GM13976 (cell line): ENCODE measurements at regions not wholly inside any gene's neighbourhood (a gene's known extent, or its start where the extent isn't known, plus 50 kb on each side); places are given as distances from the start of the nearest gene placed in this dataset.

Source experiments
- DNase-seq: peaks from one replicate; pipeline ENCODE4 v3.0.0; 2012; ENCODE audit warnings: low spot score
- in situ Hi-C: fragments of 300-500 bp; cut with MboI; formaldehyde crosslinking; loops from one replicate; pipeline ENCODE4 v1.12.0; 2022; ENCODE audit warnings: low sequenced_read_pairs, mixed read lengths, inconsistent platforms; ENCODE audit not compliant: unreplicated experiment
- TF ChIP-seq, protein P1 (sequence below): IDR thresholded peaks from 2 replicates; pipeline ENCODE4 v1.5.1; 2012; ENCODE audit warnings: borderline replicate concordance, mild to moderate bottlenecking; ENCODE audit not compliant: insufficient read depth; ENCODE audit errors: extremely low read depth, missing control alignments, control extremely low read depth

- in situ Hi-C loops: no loop called here
- TF ChIP-seq, protein P1, sequence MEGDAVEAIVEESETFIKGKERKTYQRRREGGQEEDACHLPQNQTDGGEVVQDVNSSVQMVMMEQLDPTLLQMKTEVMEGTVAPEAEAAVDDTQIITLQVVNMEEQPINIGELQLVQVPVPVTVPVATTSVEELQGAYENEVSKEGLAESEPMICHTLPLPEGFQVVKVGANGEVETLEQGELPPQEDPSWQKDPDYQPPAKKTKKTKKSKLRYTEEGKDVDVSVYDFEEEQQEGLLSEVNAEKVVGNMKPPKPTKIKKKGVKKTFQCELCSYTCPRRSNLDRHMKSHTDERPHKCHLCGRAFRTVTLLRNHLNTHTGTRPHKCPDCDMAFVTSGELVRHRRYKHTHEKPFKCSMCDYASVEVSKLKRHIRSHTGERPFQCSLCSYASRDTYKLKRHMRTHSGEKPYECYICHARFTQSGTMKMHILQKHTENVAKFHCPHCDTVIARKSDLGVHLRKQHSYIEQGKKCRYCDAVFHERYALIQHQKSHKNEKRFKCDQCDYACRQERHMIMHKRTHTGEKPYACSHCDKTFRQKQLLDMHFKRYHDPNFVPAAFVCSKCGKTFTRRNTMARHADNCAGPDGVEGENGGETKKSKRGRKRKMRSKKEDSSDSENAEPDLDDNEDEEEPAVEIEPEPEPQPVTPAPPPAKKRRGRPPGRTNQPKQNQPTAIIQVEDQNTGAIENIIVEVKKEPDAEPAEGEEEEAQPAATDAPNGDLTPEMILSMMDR: no peak
- DNase-seq: no peak
Observed at GRCh38 chr2:23250371-23250770, 134.6 kb upstream of the KLHL29 start.

DNA sequence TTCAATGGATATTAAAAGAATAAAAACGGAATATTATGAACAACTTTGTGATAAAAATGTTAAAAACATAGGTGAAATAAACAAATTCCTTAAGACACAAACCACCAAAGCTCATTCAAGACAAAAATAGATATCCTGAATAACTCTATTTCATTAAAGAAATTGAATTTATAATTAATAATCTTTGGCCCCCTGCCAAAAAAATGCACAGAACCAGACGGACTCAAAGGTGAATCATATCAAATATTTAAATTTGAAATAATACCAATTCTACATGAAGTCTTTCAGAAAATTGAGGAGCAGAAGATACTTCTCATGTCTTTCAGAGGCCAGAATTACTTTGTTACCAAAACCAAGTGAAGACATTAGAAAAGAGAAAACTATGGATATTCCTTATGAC lies 128.3 kb upstream of the KLHL29 start:
- in situ Hi-C loops: no loop called here
- TF ChIP-seq, protein P1: no peak
- DNase-seq: no peak

GRCh38 chr2:23260621-23261020 lies 124.4 kb upstream of the KLHL29 start:
- TF ChIP-seq, protein P1: no peak
- in situ Hi-C loops: no loop called here
- DNase-seq: no peak

DNA sequence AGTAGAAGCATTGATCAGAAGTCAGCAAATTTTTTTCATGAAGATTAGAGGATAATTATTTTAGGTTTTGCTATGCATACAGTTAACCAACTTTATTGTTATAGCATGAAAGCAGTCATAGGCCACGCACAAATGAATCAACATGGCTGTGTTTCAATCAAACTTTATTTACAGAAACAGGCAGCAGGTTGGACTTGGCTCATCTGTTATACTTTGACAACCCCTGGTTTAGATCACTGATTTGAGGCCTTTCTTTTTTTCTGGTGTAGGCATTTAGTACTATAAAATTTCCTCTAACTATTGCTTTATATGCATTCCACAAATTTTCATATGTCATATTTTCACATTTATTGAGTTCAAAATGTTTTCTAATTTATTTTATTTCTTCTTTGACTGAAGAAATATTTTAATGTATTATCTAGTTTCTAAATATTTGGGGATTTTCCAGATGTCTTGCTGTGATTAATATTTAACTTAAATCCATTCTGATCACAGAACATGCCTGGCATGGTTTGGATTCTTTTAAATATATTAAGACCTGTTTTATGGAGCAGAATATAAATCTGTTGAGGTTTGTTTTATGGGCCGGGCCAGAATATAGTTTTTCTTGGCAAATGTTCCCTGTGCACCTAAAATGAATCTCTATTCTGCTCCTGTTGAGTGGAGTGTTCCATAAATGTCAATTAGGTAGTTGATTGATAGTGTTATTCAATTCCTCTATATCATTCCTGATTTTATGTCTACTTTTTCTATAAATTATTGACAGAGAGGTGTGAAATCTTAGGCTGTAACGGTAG lies 116.3 kb upstream of the KLHL29 start:
- in situ Hi-C loops: no loop called here
- TF ChIP-seq, protein P1: no peak
- DNase-seq: no peak

DNA sequence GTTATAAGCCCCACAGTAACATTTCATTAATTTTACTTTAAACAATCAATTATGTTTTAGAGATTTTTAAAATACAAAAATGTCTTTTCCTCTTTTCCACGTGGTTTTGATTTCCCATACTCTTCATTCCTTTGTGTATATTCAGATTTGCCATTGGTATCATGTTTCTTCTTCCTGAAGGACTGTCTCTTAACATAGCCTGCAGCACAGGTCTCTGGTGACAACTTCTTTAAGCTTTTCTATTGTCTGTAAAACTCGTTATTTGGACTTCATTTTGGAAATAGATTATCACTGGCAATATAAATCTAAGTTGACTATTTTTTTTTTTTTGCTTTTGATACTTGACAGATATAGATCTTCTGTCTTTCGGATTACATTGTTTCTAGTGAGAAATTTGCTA lies 115.2 kb upstream of the KLHL29 start:
- in situ Hi-C loops: no loop called here
- DNase-seq: no peak
- TF ChIP-seq, protein P1: no peak

DNA sequence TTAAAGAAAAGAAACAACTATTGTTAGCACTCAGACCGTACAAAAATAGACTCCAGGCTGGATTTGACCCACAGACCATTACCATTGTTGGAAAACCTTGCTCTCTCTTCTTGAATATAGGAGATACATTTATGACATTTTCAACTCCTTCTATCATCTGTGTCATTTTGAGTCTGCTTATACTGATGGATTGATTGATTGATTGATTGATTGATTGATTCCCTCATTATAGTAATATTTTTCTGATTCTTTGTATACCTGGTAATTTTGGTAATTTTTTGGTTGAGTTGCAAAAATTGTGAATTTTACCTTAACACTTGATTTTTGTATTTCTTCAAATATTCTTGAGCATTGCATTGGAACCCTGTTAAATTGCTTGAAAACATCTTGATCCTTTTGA lies 114.2 kb upstream of the KLHL29 start:
- in situ Hi-C loops: no loop called here
- TF ChIP-seq, protein P1: no peak

More for the DNA sequence above, 114.2 kb upstream of the KLHL29 start:
- DNase-seq: no peak
